Glutamatergic neuron (in vitro differentiated cells): ENCODE measurements at regions not wholly inside any gene's neighbourhood (a gene's known extent, or its start where the extent isn't known, plus 50 kb on each side); places are given as distances from the start of the nearest gene placed in this dataset.
A peak's percentile ranks its signal among the peaks of the same experiment; 100 is the strongest.

ENCODE experiments used
- DNase-seq: peaks from one replicate; pipeline ENCODE4 v3.0.0; 2022
- H3K27ac Mint-ChIP-seq: one replicate; pipeline ENCODE4 v1.8.0; 2020; ENCODE audit warnings: mild to moderate bottlenecking, mixed read lengths, inconsistent platforms; ENCODE audit not compliant: unreplicated experiment
- H3K27me3 Mint-ChIP-seq: one replicate; pipeline ENCODE4 v1.8.0; 2020; ENCODE audit warnings: mild to moderate bottlenecking, moderate library complexity, mixed read lengths, inconsistent platforms; ENCODE audit not compliant: unreplicated experiment
- H3K36me3 Mint-ChIP-seq: one replicate; pipeline ENCODE4 v1.8.0; 2020; ENCODE audit warnings: mild to moderate bottlenecking, mixed read lengths, inconsistent platforms; ENCODE audit not compliant: unreplicated experiment
- H3K4me1 Mint-ChIP-seq: one replicate; pipeline ENCODE4 v1.8.0; 2020; ENCODE audit warnings: mild to moderate bottlenecking, low read depth, mixed read lengths, inconsistent platforms; ENCODE audit not compliant: unreplicated experiment
- H3K4me3 Mint-ChIP-seq: one replicate; pipeline ENCODE4 v1.8.0; 2020; ENCODE audit warnings: mild to moderate bottlenecking, mixed read lengths, inconsistent platforms; ENCODE audit not compliant: unreplicated experiment
- H3K9me3 Mint-ChIP-seq: one replicate; pipeline ENCODE4 v1.8.0; 2020; ENCODE audit warnings: mild to moderate bottlenecking, moderate library complexity, mixed read lengths, inconsistent platforms; ENCODE audit not compliant: unreplicated experiment
- TF ChIP-seq, protein P1 (sequence below): fragments of 200-600 bp; sonication (generic); IDR thresholded peaks from one replicate; pipeline ENCODE4 v1.5.0; 2021; ENCODE audit not compliant: partially characterized antibody, unreplicated experiment

DNA sequence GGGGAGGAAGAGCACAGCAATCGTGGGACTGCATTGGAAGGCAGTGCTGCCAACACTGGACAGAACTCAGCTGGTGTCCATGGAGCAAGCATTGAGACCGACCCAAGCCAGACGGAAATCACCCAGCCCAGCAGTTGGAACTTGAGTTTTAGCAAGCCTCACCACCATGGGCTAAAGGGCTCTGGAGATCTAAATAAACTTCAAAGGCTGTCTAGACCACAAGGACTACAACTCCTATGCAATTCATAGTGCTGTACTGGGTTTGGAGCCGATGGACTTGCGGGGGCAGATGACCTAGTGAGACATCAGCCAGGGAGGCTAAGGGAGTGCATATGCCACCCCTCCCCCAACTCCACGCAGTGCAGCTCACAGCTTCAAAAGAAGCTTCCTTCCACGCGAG, 243.6 kb upstream of the SLC39A10 start:
- peaks cover 11% of the 10 kb centered on the region for H3K4me1 Mint-ChIP-seq

DNA sequence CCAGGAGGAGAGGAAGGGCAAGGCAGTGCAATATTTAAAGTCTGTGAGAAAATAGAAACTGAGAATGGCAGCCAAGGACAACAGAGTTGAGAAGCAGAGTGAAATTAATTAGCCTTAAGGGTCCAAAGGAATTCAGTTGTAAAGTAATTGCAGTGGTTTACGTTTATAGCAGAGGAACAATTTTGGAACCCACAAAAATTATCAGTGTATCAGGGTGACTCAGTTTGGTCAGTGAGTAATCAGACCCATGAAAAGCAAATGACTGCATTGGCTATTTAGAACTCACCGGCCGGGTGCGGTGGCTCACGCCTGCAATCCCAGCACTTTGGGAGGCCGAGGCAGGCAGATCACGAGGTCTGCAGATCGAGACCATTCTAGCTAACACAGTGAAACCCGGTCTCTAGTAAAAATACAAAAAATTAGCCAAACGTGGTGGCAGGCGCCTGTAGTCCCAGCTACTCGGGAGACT, 245.8 kb upstream of the SLC39A10 start:
- no peak overlapping the region for H3K27ac Mint-ChIP-seq

More for the DNA sequence above, 243.6 kb upstream of the SLC39A10 start:
- no peak overlapping the region for H3K27ac Mint-ChIP-seq
- DNase-seq = no peak
- no peaks in the 10 kb centered on the region for H3K36me3 Mint-ChIP-seq
- TF ChIP-seq, protein P1, sequence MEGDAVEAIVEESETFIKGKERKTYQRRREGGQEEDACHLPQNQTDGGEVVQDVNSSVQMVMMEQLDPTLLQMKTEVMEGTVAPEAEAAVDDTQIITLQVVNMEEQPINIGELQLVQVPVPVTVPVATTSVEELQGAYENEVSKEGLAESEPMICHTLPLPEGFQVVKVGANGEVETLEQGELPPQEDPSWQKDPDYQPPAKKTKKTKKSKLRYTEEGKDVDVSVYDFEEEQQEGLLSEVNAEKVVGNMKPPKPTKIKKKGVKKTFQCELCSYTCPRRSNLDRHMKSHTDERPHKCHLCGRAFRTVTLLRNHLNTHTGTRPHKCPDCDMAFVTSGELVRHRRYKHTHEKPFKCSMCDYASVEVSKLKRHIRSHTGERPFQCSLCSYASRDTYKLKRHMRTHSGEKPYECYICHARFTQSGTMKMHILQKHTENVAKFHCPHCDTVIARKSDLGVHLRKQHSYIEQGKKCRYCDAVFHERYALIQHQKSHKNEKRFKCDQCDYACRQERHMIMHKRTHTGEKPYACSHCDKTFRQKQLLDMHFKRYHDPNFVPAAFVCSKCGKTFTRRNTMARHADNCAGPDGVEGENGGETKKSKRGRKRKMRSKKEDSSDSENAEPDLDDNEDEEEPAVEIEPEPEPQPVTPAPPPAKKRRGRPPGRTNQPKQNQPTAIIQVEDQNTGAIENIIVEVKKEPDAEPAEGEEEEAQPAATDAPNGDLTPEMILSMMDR = no peak
- H3K9me3 Mint-ChIP-seq = no peaks in the 10 kb centered on the region
- no peak overlapping the region for H3K4me3 Mint-ChIP-seq
- H3K27me3 Mint-ChIP-seq = no peaks in the 10 kb centered on the region

DNA sequence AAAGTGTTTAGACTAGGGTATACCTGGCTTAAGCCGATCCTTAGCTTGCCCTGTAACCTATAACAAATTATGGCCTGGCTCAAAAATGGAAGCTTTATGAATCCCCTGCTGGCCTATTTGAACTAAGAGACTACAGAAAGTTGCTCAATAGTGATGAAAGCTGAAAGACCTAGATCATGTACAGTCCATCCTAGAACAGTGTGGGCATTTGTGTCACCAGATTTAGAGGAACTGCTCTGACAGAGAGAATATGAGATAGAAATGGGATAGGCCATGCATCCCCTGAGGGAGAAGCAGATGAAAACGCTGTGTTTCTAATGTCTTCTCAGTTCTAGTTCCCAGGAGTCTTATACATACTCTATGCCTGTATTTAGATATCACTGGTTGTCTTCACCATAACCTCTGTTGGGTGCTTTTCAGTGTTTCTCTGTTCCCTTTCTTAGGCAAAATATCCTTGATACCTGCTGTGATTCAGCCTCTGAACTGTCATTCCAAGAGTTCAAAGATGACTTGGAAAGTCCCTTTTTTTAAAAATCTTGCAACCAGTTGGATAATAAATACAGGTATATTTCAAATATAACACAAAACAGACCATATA, 246.9 kb upstream of the SLC39A10 start:
- H3K27me3 Mint-ChIP-seq = no peaks in the 10 kb centered on the region
- no peaks in the 10 kb centered on the region for H3K36me3 Mint-ChIP-seq
- H3K27ac Mint-ChIP-seq = no peak overlapping the region
- no peak overlapping the region for H3K4me3 Mint-ChIP-seq
- no peak for DNase-seq
- no peaks in the 10 kb centered on the region for H3K9me3 Mint-ChIP-seq
- TF ChIP-seq, protein P1 = no peak
- H3K4me1 Mint-ChIP-seq = peaks cover 15% of the 10 kb centered on the region

More for the DNA sequence above, 245.8 kb upstream of the SLC39A10 start:
- TF ChIP-seq, protein P1 = no peak
- DNase-seq = no peak
- Mint-ChIP-seq H3K4me1 (peaks cover 15% of the 10 kb centered on the region), H3K9me3 (no peaks in the 10 kb centered on the region), H3K36me3 (no peaks in the 10 kb centered on the region), H3K4me3 (no peak overlapping the region), H3K27me3 (no peaks in the 10 kb centered on the region)

DNA sequence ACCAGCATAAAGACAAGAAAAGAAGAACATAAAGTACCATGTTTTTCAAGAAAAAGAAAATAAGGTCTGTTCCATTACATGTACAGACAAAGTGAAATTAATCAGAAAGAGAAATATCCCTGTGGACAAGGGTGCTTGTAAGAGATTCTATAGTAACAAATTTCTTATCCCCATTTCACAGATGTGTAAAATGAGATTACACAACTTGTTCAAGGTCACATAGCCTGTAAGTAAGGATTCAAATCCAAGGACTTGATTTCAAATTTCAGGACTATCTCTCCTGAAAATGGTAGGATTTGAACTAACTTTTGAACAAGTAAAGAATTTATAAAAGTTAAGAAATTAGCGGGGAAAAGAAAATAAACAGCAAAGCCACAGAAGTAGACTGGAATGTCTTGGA, 248.2 kb upstream of the SLC39A10 start:
- TF ChIP-seq, protein P1 = no peak
- DNase-seq = no peak
- no peak overlapping the region for H3K27ac Mint-ChIP-seq
- H3K4me3 Mint-ChIP-seq = no peak overlapping the region
- no peaks in the 10 kb centered on the region for H3K36me3 Mint-ChIP-seq
- H3K9me3 Mint-ChIP-seq = no peaks in the 10 kb centered on the region
- H3K4me1 Mint-ChIP-seq = peaks cover 11% of the 10 kb centered on the region
- H3K27me3 Mint-ChIP-seq = no peaks in the 10 kb centered on the region

DNA sequence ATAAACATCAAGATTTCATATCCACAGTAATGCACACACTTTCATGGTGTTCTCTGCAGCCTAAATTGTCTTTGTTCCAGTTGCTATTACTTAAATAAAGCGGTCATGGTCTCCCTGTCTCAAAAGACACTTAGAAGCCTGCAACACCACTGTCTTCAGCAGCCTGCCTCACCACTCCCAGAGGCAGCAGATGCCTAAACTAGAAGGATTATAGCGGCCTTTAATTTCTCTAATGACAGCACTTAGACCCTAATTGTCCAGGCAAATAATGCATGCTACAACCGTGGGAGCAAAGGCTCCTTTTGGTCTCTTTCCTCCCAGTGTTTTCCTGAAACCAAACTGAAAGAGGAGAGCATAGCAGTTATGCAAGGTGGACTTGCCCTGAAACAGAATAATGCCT, 248.8 kb upstream of the SLC39A10 start:
- Mint-ChIP-seq H3K9me3 (no peaks in the 10 kb centered on the region), H3K4me3 (no peak overlapping the region)

More for the DNA sequence above, 248.8 kb upstream of the SLC39A10 start:
- no peaks in the 10 kb centered on the region for H3K27me3 Mint-ChIP-seq
- peak overlapping the region; percentile 60 for H3K27ac Mint-ChIP-seq
- no peaks in the 10 kb centered on the region for H3K36me3 Mint-ChIP-seq
- TF ChIP-seq, protein P1 = no peak
- H3K4me1 Mint-ChIP-seq = peaks cover 9% of the 10 kb centered on the region
- DNase-seq = no peak
